ENCODE measurements at regions not wholly inside any gene's neighbourhood (a gene's known extent, or its start where the extent isn't known, plus 50 kb on each side); places are given as distances from the start of the nearest gene placed in this dataset.

GRCh38 chr14:87810711-87811110 lies 182.3 kb downstream of the GALC start:
- TF ChIP-seq POLR2A (IDR thresholded peaks at IDR 0.05) (no peak), CTCF (IDR thresholded peaks at IDR 0.05) (no peak)

Measured in esophagus squamous epithelium (tissue), 4 donors.